NCI-H146 treated with DMSO at 0.1 percent for 48 hours (cell line): ENCODE measurements at regions not wholly inside any gene's neighbourhood (a gene's known extent, or its start where the extent isn't known, plus 50 kb on each side); places are given as distances from the start of the nearest gene placed in this dataset.

Source experiments
- DNase-seq: peaks from one replicate; lab custom pipeline; 2025; ENCODE audit not compliant: unreplicated experiment; lab: John Stamatoyannopoulos, UW

GRCh38 chr3:162269636-162270458, 773.2 kb downstream of the OTOL1 start:
- peak; percentile 89 for DNase-seq

- DNase-seq: no peak
Measured at GRCh38 chr3:162274070-162274469, 777.5 kb downstream of the OTOL1 start.

GRCh38 chr3:162278834-162279233, 782.2 kb downstream of the OTOL1 start:
- no peak for DNase-seq

- DNase-seq: no peak
Measured at GRCh38 chr3:162285259-162285658, 788.7 kb downstream of the OTOL1 start.

- no peak for DNase-seq
Measured at GRCh38 chr3:162287600-162287999, 791.0 kb downstream of the OTOL1 start.

GRCh38 chr3:162292409-162292808, 795.8 kb downstream of the OTOL1 start:
- DNase-seq: no peak

- DNase-seq: no peak
Measured at GRCh38 chr3:162295323-162295983, 798.8 kb downstream of the OTOL1 start.

- DNase-seq: no peak
Measured at GRCh38 chr3:162302983-162303624, 806.5 kb downstream of the OTOL1 start.

GRCh38 chr3:162317046-162317445, 820.4 kb downstream of the OTOL1 start:
- DNase-seq: no peak

- DNase-seq: no peak
Measured at GRCh38 chr3:162328649-162329048, 832.0 kb downstream of the OTOL1 start.

- DNase-seq: no peak
Measured at GRCh38 chr3:162329514-162329913, 832.9 kb downstream of the OTOL1 start.

GRCh38 chr3:162332344-162332743, 835.7 kb downstream of the OTOL1 start:
- DNase-seq: no peak

- DNase-seq: no peak
Measured at GRCh38 chr3:162334537-162334936, 837.9 kb downstream of the OTOL1 start.

- no peak for DNase-seq
Measured at GRCh38 chr3:162337630-162338029, 841.0 kb downstream of the OTOL1 start.

GRCh38 chr3:162338514-162338913, 841.9 kb downstream of the OTOL1 start:
- no peak for DNase-seq

GRCh38 chr3:162348912-162349311, 852.3 kb downstream of the OTOL1 start:
- peak; percentile 77 for DNase-seq

GRCh38 chr3:162353414-162353813, 856.8 kb downstream of the OTOL1 start:
- no peak for DNase-seq

GRCh38 chr3:162354356-162354755, 857.7 kb downstream of the OTOL1 start:
- DNase-seq: no peak

GRCh38 chr3:162365066-162365719, 868.6 kb downstream of the OTOL1 start:
- no peak for DNase-seq

- DNase-seq: no peak
Measured at GRCh38 chr3:162366166-162366766, 869.7 kb downstream of the OTOL1 start.
